Dermis blood vessel endothelial cell (primary cell): ENCODE measurements at regions not wholly inside any gene's neighbourhood (a gene's known extent, or its start where the extent isn't known, plus 50 kb on each side); places are given as distances from the start of the nearest gene placed in this dataset.

Source experiments
- DNase-seq: peaks from one replicate; pipeline ENCODE4 v3.0.0; 2010

- DNase-seq = no peak
Observed at GRCh38 chr6:127015858-127016257, 102.6 kb upstream of the RSPO3 start.

GRCh38 chr6:127019828-127020227, 98.6 kb upstream of the RSPO3 start:
- no peak for DNase-seq

GRCh38 chr6:127022302-127022701, 96.2 kb upstream of the RSPO3 start:
- peak; percentile 4 for DNase-seq

- no peak for DNase-seq
Observed at GRCh38 chr6:127023001-127023778, 95.3 kb upstream of the RSPO3 start.

- peak; percentile 19 for DNase-seq
Observed at GRCh38 chr6:127026247-127026646, 92.2 kb upstream of the RSPO3 start.

- DNase-seq = no peak
Observed at GRCh38 chr6:127030111-127030510, 88.4 kb upstream of the RSPO3 start.

GRCh38 chr6:127030836-127031235, 87.6 kb upstream of the RSPO3 start:
- no peak for DNase-seq

GRCh38 chr6:127031511-127031910, 87.0 kb upstream of the RSPO3 start:
- no peak for DNase-seq

GRCh38 chr6:127032971-127033370, 85.5 kb upstream of the RSPO3 start:
- DNase-seq = no peak

- no peak for DNase-seq
Observed at GRCh38 chr6:127051571-127052260, 66.8 kb upstream of the RSPO3 start.

- peak; percentile 46 for DNase-seq
Observed at GRCh38 chr6:127053032-127053874, 65.2 kb upstream of the RSPO3 start.

- no peak for DNase-seq
Observed at GRCh38 chr6:127053875-127054235, 64.6 kb upstream of the RSPO3 start.

- DNase-seq = no peak
Observed at GRCh38 chr6:127058027-127058426, 60.4 kb upstream of the RSPO3 start.

GRCh38 chr6:127058936-127059335, 59.5 kb upstream of the RSPO3 start:
- no peak for DNase-seq
